ENCODE measurements at regions not wholly inside any gene's neighbourhood (a gene's known extent, or its start where the extent isn't known, plus 50 kb on each side); places are given as distances from the start of the nearest gene placed in this dataset.

- Mint-ChIP-seq H3K36me3 (ENCODE audit: unreplicated experiment) (peaks cover 11% of the 10 kb centered on the region), H3K4me3 (ENCODE audit: unreplicated experiment) (no peak overlapping the region), H3K27me3 (ENCODE audit: unreplicated experiment) (no peaks in the 10 kb centered on the region), H3K9me3 (ENCODE audit: unreplicated experiment) (peaks cover 3% of the 10 kb centered on the region), H3K27ac (ENCODE audit: unreplicated experiment) (peak overlapping the region; percentile 89), H3K4me1 (ENCODE audit: unreplicated experiment) (peaks cover 59% of the 10 kb centered on the region)
- no peak for DNase-seq (ENCODE audit: extremely low spot score, unreplicated experiment)
- TF ChIP-seq, protein P1, sequence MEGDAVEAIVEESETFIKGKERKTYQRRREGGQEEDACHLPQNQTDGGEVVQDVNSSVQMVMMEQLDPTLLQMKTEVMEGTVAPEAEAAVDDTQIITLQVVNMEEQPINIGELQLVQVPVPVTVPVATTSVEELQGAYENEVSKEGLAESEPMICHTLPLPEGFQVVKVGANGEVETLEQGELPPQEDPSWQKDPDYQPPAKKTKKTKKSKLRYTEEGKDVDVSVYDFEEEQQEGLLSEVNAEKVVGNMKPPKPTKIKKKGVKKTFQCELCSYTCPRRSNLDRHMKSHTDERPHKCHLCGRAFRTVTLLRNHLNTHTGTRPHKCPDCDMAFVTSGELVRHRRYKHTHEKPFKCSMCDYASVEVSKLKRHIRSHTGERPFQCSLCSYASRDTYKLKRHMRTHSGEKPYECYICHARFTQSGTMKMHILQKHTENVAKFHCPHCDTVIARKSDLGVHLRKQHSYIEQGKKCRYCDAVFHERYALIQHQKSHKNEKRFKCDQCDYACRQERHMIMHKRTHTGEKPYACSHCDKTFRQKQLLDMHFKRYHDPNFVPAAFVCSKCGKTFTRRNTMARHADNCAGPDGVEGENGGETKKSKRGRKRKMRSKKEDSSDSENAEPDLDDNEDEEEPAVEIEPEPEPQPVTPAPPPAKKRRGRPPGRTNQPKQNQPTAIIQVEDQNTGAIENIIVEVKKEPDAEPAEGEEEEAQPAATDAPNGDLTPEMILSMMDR (IDR thresholded peaks at IDR 0.05), result no peak
These were observed 704.2 kb upstream of the CITED2 start for GRCh38 chr6:140078561-140079125.

GRCh38 chr6:140077827-140078560, 703.5 kb upstream of the CITED2 start:
- no peak for DNase-seq (ENCODE audit: extremely low spot score, unreplicated experiment)
- Mint-ChIP-seq H3K9me3 (ENCODE audit: unreplicated experiment) (peaks cover 3% of the 10 kb centered on the region), H3K4me3 (ENCODE audit: unreplicated experiment) (peak overlapping the region; percentile 1), H3K36me3 (ENCODE audit: unreplicated experiment) (peaks cover 9% of the 10 kb centered on the region), H3K27me3 (ENCODE audit: unreplicated experiment) (no peaks in the 10 kb centered on the region), H3K4me1 (ENCODE audit: unreplicated experiment) (peaks cover 62% of the 10 kb centered on the region), H3K27ac (ENCODE audit: unreplicated experiment) (peak overlapping the region; percentile 89)
- TF ChIP-seq, protein P1 (IDR thresholded peaks at IDR 0.05), result no peak

- Mint-ChIP-seq H3K9me3 (ENCODE audit: unreplicated experiment) (peaks cover 3% of the 10 kb centered on the region), H3K4me3 (ENCODE audit: unreplicated experiment) (no peak overlapping the region), H3K27me3 (ENCODE audit: unreplicated experiment) (no peaks in the 10 kb centered on the region), H3K27ac (ENCODE audit: unreplicated experiment) (peak overlapping the region; percentile 89), H3K36me3 (ENCODE audit: unreplicated experiment) (peaks cover 9% of the 10 kb centered on the region), H3K4me1 (ENCODE audit: unreplicated experiment) (peaks cover 74% of the 10 kb centered on the region)
- TF ChIP-seq, protein P1 (IDR thresholded peaks at IDR 0.05), result no peak
- DNase-seq (ENCODE audit: extremely low spot score, unreplicated experiment), result no peak
These were observed 701.7 kb upstream of the CITED2 start for GRCh38 chr6:140076105-140076504.

DNA sequence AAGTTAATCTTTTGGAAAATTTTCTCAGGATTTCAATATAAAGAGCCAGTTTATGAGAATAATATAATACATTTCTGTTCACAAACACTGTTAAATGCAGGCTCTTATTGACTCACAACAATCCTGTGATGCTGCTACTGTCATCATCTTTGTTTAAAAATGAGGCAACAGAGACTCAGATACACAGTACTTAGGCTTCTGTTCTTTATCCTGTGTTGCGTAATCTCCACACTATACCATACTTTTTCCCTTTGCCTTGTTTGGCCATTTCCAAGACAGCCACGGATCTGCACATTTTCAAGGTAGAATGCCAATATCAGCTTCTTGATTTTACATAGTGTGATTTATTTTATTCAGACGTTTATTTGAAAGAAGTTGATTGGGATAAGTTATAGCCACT, 699.0 kb upstream of the CITED2 start:
- peaks cover 78% of the 10 kb centered on the region for H3K4me1 Mint-ChIP-seq (ENCODE audit: unreplicated experiment)
- H3K36me3 Mint-ChIP-seq (ENCODE audit: unreplicated experiment), result peaks cover 7% of the 10 kb centered on the region
- no peak for DNase-seq (ENCODE audit: extremely low spot score, unreplicated experiment)

GRCh38 chr6:140071601-140072062, 697.2 kb upstream of the CITED2 start:
- Mint-ChIP-seq H3K27me3 (ENCODE audit: unreplicated experiment) (no peaks in the 10 kb centered on the region), H3K4me1 (ENCODE audit: unreplicated experiment) (peaks cover 66% of the 10 kb centered on the region), H3K36me3 (ENCODE audit: unreplicated experiment) (peaks cover 9% of the 10 kb centered on the region), H3K27ac (ENCODE audit: unreplicated experiment) (peak overlapping the region; percentile 89), H3K4me3 (ENCODE audit: unreplicated experiment) (no peak overlapping the region), H3K9me3 (ENCODE audit: unreplicated experiment) (peaks cover 3% of the 10 kb centered on the region)
- TF ChIP-seq, protein P1 (IDR thresholded peaks at IDR 0.05), result no peak
- DNase-seq (ENCODE audit: extremely low spot score, unreplicated experiment), result no peak

More for the DNA sequence above, 699.0 kb upstream of the CITED2 start:
- Mint-ChIP-seq H3K4me3 (ENCODE audit: unreplicated experiment) (no peak overlapping the region), H3K27ac (ENCODE audit: unreplicated experiment) (peak overlapping the region; percentile 46), H3K9me3 (ENCODE audit: unreplicated experiment) (peaks cover 3% of the 10 kb centered on the region), H3K27me3 (ENCODE audit: unreplicated experiment) (no peaks in the 10 kb centered on the region)
- TF ChIP-seq, protein P1 (IDR thresholded peaks at IDR 0.05), result no peak

Data from osteocyte (in vitro differentiated cells).